NB4 (cell line): ENCODE measurements at regions not wholly inside any gene's neighbourhood (a gene's known extent, or its start where the extent isn't known, plus 50 kb on each side); places are given as distances from the start of the nearest gene placed in this dataset.

ENCODE experiments used
- DNase-seq: peaks from one replicate; pipeline ENCODE4 v3.0.0; 2010; ENCODE audit warnings: low read depth
- H3K4me3 ChIP-seq: one replicate; pipeline ENCODE4 v1.5.1; 2011; ENCODE audit warnings: mild to moderate bottlenecking, low read depth, low read length, moderate library complexity
- CTCF ChIP-seq: IDR thresholded peaks from one replicate; pipeline ENCODE4 v1.5.1; 2012; ENCODE audit warnings: low read depth, low read length
- MAX ChIP-seq: IDR thresholded peaks from 2 replicates; pipeline ENCODE4 v1.6.1; 2011; ENCODE audit warnings: low read depth, low read length
- MYC ChIP-seq: IDR thresholded peaks from 2 replicates; pipeline ENCODE4 v1.6.1; 2011; ENCODE audit warnings: low read depth, low read length
- POLR2A ChIP-seq: IDR thresholded peaks from 2 replicates; pipeline ENCODE4 v1.6.1; 2011; ENCODE audit warnings: mild to moderate bottlenecking; ENCODE audit not compliant: insufficient read length; ENCODE audit errors: extremely low read depth

- no peak overlapping the region for H3K4me3 ChIP-seq
- no peak for TF ChIP-seq MAX
- no peak for TF ChIP-seq POLR2A
- TF ChIP-seq MYC, result no peak
- no peak for TF ChIP-seq CTCF
- DNase-seq, result no peak
Measured at GRCh38 chr4:178173771-178174170, 731.5 kb upstream of the AGA start.

- no peak overlapping the region for H3K4me3 ChIP-seq
- no peak for DNase-seq
- TF ChIP-seq MAX (no peak), MYC (no peak), CTCF (no peak), POLR2A (no peak)
Measured at GRCh38 chr4:178174756-178175155, 732.5 kb upstream of the AGA start.

- no peak for TF ChIP-seq MYC
- TF ChIP-seq CTCF, result no peak
- no peak for TF ChIP-seq POLR2A
- no peak for TF ChIP-seq MAX
- H3K4me3 ChIP-seq, result no peak overlapping the region
- no peak for DNase-seq
Measured at GRCh38 chr4:178185517-178185916, 743.3 kb upstream of the AGA start.

- no peak for DNase-seq
- TF ChIP-seq POLR2A (no peak), MYC (no peak), CTCF (no peak), MAX (no peak)
Measured at GRCh38 chr4:178192611-178193010, 750.4 kb upstream of the AGA start.

GRCh38 chr4:178196751-178197374 lies 754.6 kb upstream of the AGA start:
- TF ChIP-seq MAX (no peak), MYC (no peak), CTCF (no peak), POLR2A (no peak)
- DNase-seq, result no peak
- H3K4me3 ChIP-seq, result no peak overlapping the region

More at GRCh38 chr4:178192611-178193010, 750.4 kb upstream of the AGA start:
- no peak overlapping the region for H3K4me3 ChIP-seq

GRCh38 chr4:178198691-178199090 lies 756.5 kb upstream of the AGA start:
- H3K4me3 ChIP-seq, result no peak overlapping the region
- TF ChIP-seq MYC (no peak), POLR2A (no peak), MAX (no peak), CTCF (no peak)
- DNase-seq, result no peak
